ENCODE measurements at regions not wholly inside any gene's neighbourhood (a gene's known extent, or its start where the extent isn't known, plus 50 kb on each side); places are given as distances from the start of the nearest gene placed in this dataset.

- no peak overlapping the region for H3K4me2 ChIP-seq (ENCODE audit: control insufficient read depth, insufficient read depth)
- H3K4me3 ChIP-seq = no peak overlapping the region
- H3K27ac ChIP-seq (ENCODE audit: control insufficient read depth, insufficient read depth) = no peak overlapping the region
- intact Hi-C loops (cut with micrococcal nuclease; ENCODE audit: unreplicated experiment) (no loop called here), in situ Hi-C loops (cut with MboI) (no loop called here)
- no peaks in the 10 kb centered on the region for H3K36me3 ChIP-seq (ENCODE audit: control insufficient read depth in 2 of 2, insufficient read depth in 2 of 2, low read length in 1 of 2)
- ChIA-PET CTCF (no interaction called here), POLR2A (no interaction called here), SMC1A (ENCODE audit: uncharacterized antibody, unreplicated experiment) (interaction anchor here (0.6 kb wide), 1 partner anchor 180 kb away, joined by 3 read pairs; no protein-coding TSS in a partner anchor), RAD21 (ENCODE audit: unreplicated experiment) (no interaction called here)
- no peak for DNase-seq (ENCODE audit: low read depth, low spot score)
- H3K9me3 ChIP-seq (replicated peaks; ENCODE audit: control insufficient read depth, insufficient read depth, low read length) = no peaks in the 10 kb centered on the region
- FAIRE-seq = no peak
- no peaks in the 10 kb centered on the region for H3K4me1 ChIP-seq (ENCODE audit: control insufficient read depth, insufficient read depth, low read length)
- H2AFZ ChIP-seq (ENCODE audit: control insufficient read depth, low read depth, low read length) = no peak overlapping the region
- no TSS peak for BruUV-seq (replicated peaks)
- no peaks in the 10 kb centered on the region for H3K79me2 ChIP-seq (ENCODE audit: control insufficient read depth, insufficient read depth, low read length)
- ATAC-seq = no peak
- H3K9ac ChIP-seq (ENCODE audit: control insufficient read depth, insufficient read depth, low read length) = no peak overlapping the region
- TF ChIP-seq BCL3 (IDR thresholded peaks at IDR 0.05; ENCODE audit: borderline replicate concordance, insufficient read depth, low read depth, low read length, poor library complexity, severe bottlenecking) = no peak
- 0% methylated on average over 2 of the region's 2 CpGs for WGBS (ENCODE audit: insufficient coverage, insufficient replicate concordance, low lambda C conversion rate, missing lambda C conversion rate)
- H3K27me3 ChIP-seq (replicated peaks in 1 of 2; ENCODE audit: control insufficient read depth in 2 of 2, insufficient read depth in 2 of 2, low read length in 1 of 2) = no peaks in the 10 kb centered on the region
- no peaks in the 10 kb centered on the region for H4K20me1 ChIP-seq (ENCODE audit: control insufficient read depth, insufficient read depth)
These were observed 639.9 kb upstream of the PTCHD4 start for GRCh38 chr6:48750861-48751260.

GRCh38 chr6:48747471-48747870 lies 636.5 kb upstream of the PTCHD4 start:
- no peak overlapping the region for H2AFZ ChIP-seq (ENCODE audit: control insufficient read depth, low read depth, low read length)
- POLR2A ChIA-PET = no interaction called here
- H3K4me1 ChIP-seq (ENCODE audit: control insufficient read depth, insufficient read depth, low read length) = no peaks in the 10 kb centered on the region
- no peaks in the 10 kb centered on the region for H4K20me1 ChIP-seq (ENCODE audit: control insufficient read depth, insufficient read depth)
- RAD21 ChIA-PET (ENCODE audit: unreplicated experiment) = no interaction called here
- DNase-seq (ENCODE audit: low read depth, low spot score) = no peak
- CTCF ChIA-PET = no interaction called here
- H3K4me2 ChIP-seq (ENCODE audit: control insufficient read depth, insufficient read depth) = no peak overlapping the region
- intact Hi-C loops (cut with micrococcal nuclease; ENCODE audit: unreplicated experiment) (no loop called here), in situ Hi-C loops (cut with MboI) (no loop called here)
- H3K27ac ChIP-seq (ENCODE audit: control insufficient read depth, insufficient read depth) = no peak overlapping the region
- no peaks in the 10 kb centered on the region for H3K79me2 ChIP-seq (ENCODE audit: control insufficient read depth, insufficient read depth, low read length)
- H3K9ac ChIP-seq (ENCODE audit: control insufficient read depth, insufficient read depth, low read length) = no peak overlapping the region
- no peak overlapping the region for H3K4me3 ChIP-seq
- no TSS peak for BruUV-seq (replicated peaks)
- H3K27me3 ChIP-seq (replicated peaks in 1 of 2; ENCODE audit: control insufficient read depth in 2 of 2, insufficient read depth in 2 of 2, low read length in 1 of 2) = no peaks in the 10 kb centered on the region
- H3K36me3 ChIP-seq (ENCODE audit: control insufficient read depth in 2 of 2, insufficient read depth in 2 of 2, low read length in 1 of 2) = no peaks in the 10 kb centered on the region
- SMC1A ChIA-PET (ENCODE audit: uncharacterized antibody, unreplicated experiment) = no interaction called here
- FAIRE-seq = no peak
- H3K9me3 ChIP-seq (replicated peaks; ENCODE audit: control insufficient read depth, insufficient read depth, low read length) = no peaks in the 10 kb centered on the region
- ATAC-seq = no peak
- TF ChIP-seq EZH2 (IDR thresholded peaks at IDR 0.05; ENCODE audit: borderline replicate concordance, control insufficient read depth, low read depth, low read length) (no peak), SUPT20H (IDR thresholded peaks at IDR 0.05; ENCODE audit: borderline replicate concordance, control insufficient read depth, low read depth, low read length) (no peak), GABPA (IDR thresholded peaks at IDR 0.05; ENCODE audit: low read depth) (no peak), TCF12 (IDR thresholded peaks at IDR 0.05; ENCODE audit: low read depth, low read length) (no peak), RFX5 (IDR thresholded peaks at IDR 0.05; ENCODE audit: low read depth, low read length) (no peak), NR2C1 (IDR thresholded peaks at IDR 0.05) (no peak), ZNF207 (IDR thresholded peaks at IDR 0.05; ENCODE audit: borderline replicate concordance) (no peak), HDAC6 (IDR thresholded peaks at IDR 0.05; ENCODE audit: unreplicated experiment) (no peak), KAT2A (conservative IDR thresholded peaks at IDR 0.05; ENCODE audit: control insufficient read depth, low read depth, low read length) (no peak), RELB (IDR thresholded peaks at IDR 0.05; ENCODE audit: low read depth) (no peak), CBX5 (IDR thresholded peaks at IDR 0.05; ENCODE audit: low read depth) (no peak), POLR2AphosphoS2 (IDR thresholded peaks at IDR 0.05; ENCODE audit: low read depth, low read length) (no peak), STAT1 (conservative IDR thresholded peaks at IDR 0.05) (no peak), SUZ12 (IDR thresholded peaks at IDR 0.05; ENCODE audit: unreplicated experiment) (no peak), MEF2A (IDR thresholded peaks at IDR 0.05; ENCODE audit: insufficient read depth, low read depth, low read length) (no peak), CBFB (IDR thresholded peaks at IDR 0.05; ENCODE audit: low read depth) (no peak)

All from GM12878 (cell line).